ENCODE measurements at regions not wholly inside any gene's neighbourhood (a gene's known extent, or its start where the extent isn't known, plus 50 kb on each side); places are given as distances from the start of the nearest gene placed in this dataset.

GRCh38 chr15:96262549-96263489 lies 67.7 kb upstream of the NR2F2 start:
- DNase-seq (ENCODE audit: low read depth) = no peak
- no peak for TF ChIP-seq CTCF (conservative IDR thresholded peaks at IDR 0.05; ENCODE audit: low read length)
- no peak overlapping the region for H3K4me3 ChIP-seq (ENCODE audit: low read length)

- no peak overlapping the region for H3K4me3 ChIP-seq (ENCODE audit: low read length)
- TF ChIP-seq CTCF (conservative IDR thresholded peaks at IDR 0.05; ENCODE audit: low read length) = no peak
- DNase-seq (ENCODE audit: low read depth) = no peak
These were observed 66.1 kb upstream of the NR2F2 start for GRCh38 chr15:96264351-96264798.

- TF ChIP-seq CTCF (conservative IDR thresholded peaks at IDR 0.05; ENCODE audit: low read length) = no peak
- peak; percentile 37 for DNase-seq (ENCODE audit: low read depth)
These were observed 65.5 kb upstream of the NR2F2 start for GRCh38 chr15:96264801-96265515.

GRCh38 chr15:96266456-96266855 lies 64.0 kb upstream of the NR2F2 start:
- no peak overlapping the region for H3K4me3 ChIP-seq (ENCODE audit: low read length)
- no peak for TF ChIP-seq CTCF (conservative IDR thresholded peaks at IDR 0.05; ENCODE audit: low read length)

More at GRCh38 chr15:96264801-96265515, 65.5 kb upstream of the NR2F2 start:
- no peak overlapping the region for H3K4me3 ChIP-seq (ENCODE audit: low read length)

GRCh38 chr15:96267463-96267862 lies 63.0 kb upstream of the NR2F2 start:
- H3K4me3 ChIP-seq (ENCODE audit: low read length) = no peak overlapping the region
- no peak for DNase-seq (ENCODE audit: low read depth)
- no peak for TF ChIP-seq CTCF (conservative IDR thresholded peaks at IDR 0.05; ENCODE audit: low read length)

More at GRCh38 chr15:96266456-96266855, 64.0 kb upstream of the NR2F2 start:
- DNase-seq (ENCODE audit: low read depth) = no peak

- DNase-seq (ENCODE audit: low read depth) = peak; percentile 42
- no peak overlapping the region for H3K4me3 ChIP-seq (ENCODE audit: low read length)
- no peak for TF ChIP-seq CTCF (conservative IDR thresholded peaks at IDR 0.05; ENCODE audit: low read length)
These were observed 61.9 kb upstream of the NR2F2 start for GRCh38 chr15:96268442-96269204.

All from AG10803 (cell line).